Stromal cell of bone marrow (primary cell): ENCODE measurements at regions not wholly inside any gene's neighbourhood (a gene's known extent, or its start where the extent isn't known, plus 50 kb on each side); places are given as distances from the start of the nearest gene placed in this dataset.
A peak's percentile ranks its signal among the peaks of the same experiment; 100 is the strongest.
"Not testable (repeated sequence)": the region's sequence is repeated elsewhere in the genome, so short reads cannot be mapped to it uniquely, and the experiment has no call there.

ENCODE experiments used
- DNase-seq: peaks from one replicate; pipeline ENCODE4 v3.0.0-alpha.2; 2012; ENCODE audit warnings: low read depth

GRCh38 chr3:28033059-28033784, 208.2 kb upstream of the CMC1 start:
- no peak for DNase-seq

- DNase-seq = no peak
Observed at GRCh38 chr3:28036599-28037575, 204.5 kb upstream of the CMC1 start.

- DNase-seq = no peak
Observed at GRCh38 chr3:28039234-28039633, 202.2 kb upstream of the CMC1 start.

GRCh38 chr3:28039829-28040228, 201.6 kb upstream of the CMC1 start:
- DNase-seq = no peak

- DNase-seq = no peak
Observed at GRCh38 chr3:28042095-28042635, 199.3 kb upstream of the CMC1 start.

GRCh38 chr3:28042707-28043106, 198.7 kb upstream of the CMC1 start:
- no peak for DNase-seq

GRCh38 chr3:28050120-28050519, 191.3 kb upstream of the CMC1 start:
- no peak for DNase-seq

- no peak for DNase-seq
Observed at GRCh38 chr3:28050885-28051284, 190.5 kb upstream of the CMC1 start.

- peak; percentile 82 for DNase-seq
Observed at GRCh38 chr3:28053759-28054158, 187.7 kb upstream of the CMC1 start.

- no peak for DNase-seq
Observed at GRCh38 chr3:28056806-28057205, 184.6 kb upstream of the CMC1 start.

GRCh38 chr3:28057539-28057938, 183.9 kb upstream of the CMC1 start:
- no peak for DNase-seq

- DNase-seq = not testable (repeated sequence)
Observed at GRCh38 chr3:28059199-28059598, 182.2 kb upstream of the CMC1 start.

- DNase-seq = no peak
Observed at GRCh38 chr3:28066020-28066419, 175.4 kb upstream of the CMC1 start.

GRCh38 chr3:28067014-28067413, 174.4 kb upstream of the CMC1 start:
- DNase-seq = no peak

- DNase-seq = no peak
Observed at GRCh38 chr3:28068342-28068741, 173.1 kb upstream of the CMC1 start.

- DNase-seq = no peak
Observed at GRCh38 chr3:28069438-28069837, 172.0 kb upstream of the CMC1 start.

- DNase-seq = no peak
Observed at GRCh38 chr3:28076246-28076645, 165.2 kb upstream of the CMC1 start.

GRCh38 chr3:28077572-28077971, 163.8 kb upstream of the CMC1 start:
- peak; percentile 37 for DNase-seq

GRCh38 chr3:28078536-28078935, 162.9 kb upstream of the CMC1 start:
- DNase-seq = no peak

- DNase-seq = no peak
Observed at GRCh38 chr3:28080716-28081115, 160.7 kb upstream of the CMC1 start.

- DNase-seq = no peak
Observed at GRCh38 chr3:28081533-28081947, 159.9 kb upstream of the CMC1 start.

GRCh38 chr3:28087591-28087990, 153.8 kb upstream of the CMC1 start:
- no peak for DNase-seq
